ENCODE measurements at regions not wholly inside any gene's neighbourhood (a gene's known extent, or its start where the extent isn't known, plus 50 kb on each side); places are given as distances from the start of the nearest gene placed in this dataset.
"Not testable (repeated sequence)": the region's sequence is repeated elsewhere in the genome, so short reads cannot be mapped to it uniquely, and the experiment has no call there.

GRCh38 chr6:165782134-165782533 is 119.1 kb upstream of the PDE10A start:
- DNase-seq (ENCODE audit: low spot score) = no peak

- no peak for DNase-seq (ENCODE audit: low spot score)
These were observed 114.6 kb upstream of the PDE10A start for GRCh38 chr6:165777680-165778079.

- DNase-seq (ENCODE audit: low spot score) = no peak
These were observed 113.7 kb upstream of the PDE10A start for GRCh38 chr6:165776691-165777090.

GRCh38 chr6:165775721-165776120 is 112.7 kb upstream of the PDE10A start:
- DNase-seq (ENCODE audit: low spot score) = no peak

- no peak for DNase-seq (ENCODE audit: low spot score)
These were observed 112.0 kb upstream of the PDE10A start for GRCh38 chr6:165774903-165775601.

GRCh38 chr6:165770397-165771082 is 107.5 kb upstream of the PDE10A start:
- no peak for DNase-seq (ENCODE audit: low spot score)

GRCh38 chr6:165769884-165770283 is 106.8 kb upstream of the PDE10A start:
- no peak for DNase-seq (ENCODE audit: low spot score)

GRCh38 chr6:165769401-165769800 is 106.4 kb upstream of the PDE10A start:
- no peak for DNase-seq (ENCODE audit: low spot score)

- no peak for DNase-seq (ENCODE audit: low spot score)
These were observed 105.9 kb upstream of the PDE10A start for GRCh38 chr6:165768961-165769360.

GRCh38 chr6:165767228-165767627 is 104.2 kb upstream of the PDE10A start:
- DNase-seq (ENCODE audit: low spot score) = no peak

- no peak for DNase-seq (ENCODE audit: low spot score)
These were observed 103.4 kb upstream of the PDE10A start for GRCh38 chr6:165766457-165766856.

- no peak for DNase-seq (ENCODE audit: low spot score)
These were observed 103.0 kb upstream of the PDE10A start for GRCh38 chr6:165766026-165766425.

GRCh38 chr6:165765256-165765655 is 102.2 kb upstream of the PDE10A start:
- DNase-seq (ENCODE audit: low spot score) = not testable (repeated sequence)

GRCh38 chr6:165762876-165763275 is 99.8 kb upstream of the PDE10A start:
- no peak for DNase-seq (ENCODE audit: low spot score)

- no peak for DNase-seq (ENCODE audit: low spot score)
These were observed 99.1 kb upstream of the PDE10A start for GRCh38 chr6:165762125-165762524.

- no peak for DNase-seq (ENCODE audit: low spot score)
These were observed 97.8 kb upstream of the PDE10A start for GRCh38 chr6:165760803-165761185.

GRCh38 chr6:165760126-165760802 is 97.2 kb upstream of the PDE10A start:
- DNase-seq (ENCODE audit: low spot score) = no peak

GRCh38 chr6:165758441-165758840 is 95.4 kb upstream of the PDE10A start:
- DNase-seq (ENCODE audit: low spot score) = no peak

- no peak for DNase-seq (ENCODE audit: low spot score)
These were observed 92.5 kb upstream of the PDE10A start for GRCh38 chr6:165755583-165755982.

- DNase-seq (ENCODE audit: low spot score) = no peak
These were observed 90.5 kb upstream of the PDE10A start for GRCh38 chr6:165753506-165753905.

- DNase-seq (ENCODE audit: low spot score) = no peak
These were observed 89.4 kb upstream of the PDE10A start for GRCh38 chr6:165752451-165752850.

- no peak for DNase-seq (ENCODE audit: low spot score)
These were observed 88.4 kb upstream of the PDE10A start for GRCh38 chr6:165751486-165751885.

GRCh38 chr6:165749163-165749562 is 86.1 kb upstream of the PDE10A start:
- no peak for DNase-seq (ENCODE audit: low spot score)

Data from hematopoietic multipotent progenitor cell treated with erythropoietin and hydrocortisone succinate and interleukin-3 and kit ligand, for 15 days (in vitro differentiated cells).